ENCODE measurements at regions not wholly inside any gene's neighbourhood (a gene's known extent, or its start where the extent isn't known, plus 50 kb on each side); places are given as distances from the start of the nearest gene placed in this dataset.

- no peak for TF ChIP-seq POLR2AphosphoS5 (IDR thresholded peaks at IDR 0.05; ENCODE audit: low read depth, low read length)
- no peak for TF ChIP-seq POLR2A (IDR thresholded peaks at IDR 0.05; ENCODE audit: low read depth, low read length)
- TF ChIP-seq PAX5 (IDR thresholded peaks at IDR 0.05; ENCODE audit: insufficient read depth, low read length, severe bottlenecking): no peak
- TF ChIP-seq SPI1 (IDR thresholded peaks at IDR 0.05; ENCODE audit: low read depth, low read length): no peak
- no peak for TF ChIP-seq TAF1 (IDR thresholded peaks at IDR 0.05; ENCODE audit: low read depth, low read length)
- no peak for TF ChIP-seq POU2F2 (IDR thresholded peaks at IDR 0.05; ENCODE audit: low read depth, low read length)
Measured at GRCh38 chr13:85312071-85312470, 487.1 kb downstream of the SLITRK6 start.

All from GM12891 (cell line).